Cardiac muscle cell (in vitro differentiated cells and primary cell): ENCODE measurements at regions not wholly inside any gene's neighbourhood (a gene's known extent, or its start where the extent isn't known, plus 50 kb on each side); places are given as distances from the start of the nearest gene placed in this dataset.
A peak's percentile ranks its signal among the peaks of the same experiment; 100 is the strongest.

Source experiments
- DNase-seq, 2 donors: peaks; one replicate each; pipeline versions ENCODE4 v3.0.0 to v3.0.0-alpha.2; 2010 to 2017; ENCODE audit warnings: low read depth in 1 of 2, low spot score in 1 of 2
- H3K27ac ChIP-seq: fragments of 200-600 bp; sonication (generic); 2 replicates; pipeline ENCODE4 v1.5.1; 2016
- H3K27me3 ChIP-seq: fragments of 200-600 bp; sonication (generic); 2 replicates; pipeline ENCODE4 v1.6.0; 2016; ENCODE audit warnings: control low read depth
- H3K36me3 ChIP-seq: fragments of 200-600 bp; sonication (generic); 2 replicates; pipeline ENCODE4 v1.5.1; 2016; ENCODE audit warnings: control low read depth
- H3K4me1 ChIP-seq: fragments of 200-600 bp; sonication (generic); 2 replicates; pipeline ENCODE4 v1.8.1; 2017; ENCODE audit warnings: low read depth, mild to moderate bottlenecking, mixed run types
- H3K4me3 ChIP-seq: fragments of 200-600 bp; sonication (generic); 2 replicates; pipeline ENCODE4 v1.5.1; 2016; ENCODE audit warnings: mild to moderate bottlenecking
- H3K9me3 ChIP-seq: fragments of 200-600 bp; sonication (generic); 2 replicates; pipeline ENCODE4 v1.5.1; 2017; ENCODE audit warnings: low read depth, mild to moderate bottlenecking, control low read depth
- TF ChIP-seq, protein P1 (sequence below): IDR thresholded peaks from 2 replicates; pipeline ENCODE4 v1.5.1; 2012; ENCODE audit warnings: low read depth, mild to moderate bottlenecking, low read length

DNA sequence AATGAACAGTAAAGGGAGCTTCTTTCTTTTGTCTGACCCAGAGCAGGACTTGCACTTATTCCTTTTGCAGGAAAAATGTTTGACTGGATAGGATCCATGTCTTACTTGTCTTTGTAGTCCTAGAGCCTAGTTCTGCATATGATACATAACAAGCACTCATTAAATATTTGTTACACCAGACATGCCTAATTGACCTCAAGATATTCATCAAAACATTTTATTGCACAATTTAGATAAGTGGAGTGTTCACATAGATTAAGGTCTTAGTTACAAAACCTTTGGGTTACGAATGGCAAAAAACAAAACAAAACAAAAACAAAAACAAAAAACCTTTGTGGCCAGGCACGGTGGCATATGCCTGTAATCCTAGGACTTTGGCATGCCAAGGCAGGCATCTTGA lies 735.8 kb upstream of the NRSN1 start:
- H3K27me3 ChIP-seq: no peaks in the 10 kb centered on the region
- no peak overlapping the region for H3K27ac ChIP-seq
- H3K4me1 ChIP-seq: no peaks in the 10 kb centered on the region
- TF ChIP-seq, protein P1, sequence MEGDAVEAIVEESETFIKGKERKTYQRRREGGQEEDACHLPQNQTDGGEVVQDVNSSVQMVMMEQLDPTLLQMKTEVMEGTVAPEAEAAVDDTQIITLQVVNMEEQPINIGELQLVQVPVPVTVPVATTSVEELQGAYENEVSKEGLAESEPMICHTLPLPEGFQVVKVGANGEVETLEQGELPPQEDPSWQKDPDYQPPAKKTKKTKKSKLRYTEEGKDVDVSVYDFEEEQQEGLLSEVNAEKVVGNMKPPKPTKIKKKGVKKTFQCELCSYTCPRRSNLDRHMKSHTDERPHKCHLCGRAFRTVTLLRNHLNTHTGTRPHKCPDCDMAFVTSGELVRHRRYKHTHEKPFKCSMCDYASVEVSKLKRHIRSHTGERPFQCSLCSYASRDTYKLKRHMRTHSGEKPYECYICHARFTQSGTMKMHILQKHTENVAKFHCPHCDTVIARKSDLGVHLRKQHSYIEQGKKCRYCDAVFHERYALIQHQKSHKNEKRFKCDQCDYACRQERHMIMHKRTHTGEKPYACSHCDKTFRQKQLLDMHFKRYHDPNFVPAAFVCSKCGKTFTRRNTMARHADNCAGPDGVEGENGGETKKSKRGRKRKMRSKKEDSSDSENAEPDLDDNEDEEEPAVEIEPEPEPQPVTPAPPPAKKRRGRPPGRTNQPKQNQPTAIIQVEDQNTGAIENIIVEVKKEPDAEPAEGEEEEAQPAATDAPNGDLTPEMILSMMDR: no peak
- H3K9me3 ChIP-seq: no peaks in the 10 kb centered on the region
- no peak for DNase-seq
- no peaks in the 10 kb centered on the region for H3K36me3 ChIP-seq
- no peak overlapping the region for H3K4me3 ChIP-seq

DNA sequence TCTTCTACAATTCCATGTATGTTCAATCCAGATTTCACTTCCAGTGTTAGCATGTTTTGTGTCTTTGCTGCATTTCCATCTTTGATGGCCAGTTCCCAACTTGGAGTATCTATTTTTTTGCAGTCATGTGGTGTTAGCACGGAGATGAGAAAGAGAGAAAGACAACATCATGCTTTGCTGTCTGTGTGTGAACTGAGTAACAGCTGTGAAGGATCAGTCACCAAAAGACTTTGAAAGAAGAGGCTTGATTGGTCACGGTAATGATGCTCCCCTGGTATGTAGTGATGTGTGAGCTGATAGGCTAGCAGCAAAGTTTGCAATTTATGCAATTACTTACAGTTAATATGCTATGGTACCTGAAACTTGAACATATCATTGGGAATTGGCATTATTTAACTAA lies 731.3 kb upstream of the NRSN1 start:
- no peaks in the 10 kb centered on the region for H3K36me3 ChIP-seq
- H3K27ac ChIP-seq: no peak overlapping the region
- no peaks in the 10 kb centered on the region for H3K4me1 ChIP-seq
- TF ChIP-seq, protein P1: no peak
- peak in 1 of 2 donors; percentile 1 for DNase-seq
- no peak overlapping the region for H3K4me3 ChIP-seq
- no peaks in the 10 kb centered on the region for H3K9me3 ChIP-seq
- no peaks in the 10 kb centered on the region for H3K27me3 ChIP-seq

- H3K4me3 ChIP-seq: no peak overlapping the region
- no peaks in the 10 kb centered on the region for H3K27me3 ChIP-seq
- TF ChIP-seq, protein P1: no peak
- no peaks in the 10 kb centered on the region for H3K9me3 ChIP-seq
- no peak for DNase-seq
- no peak overlapping the region for H3K27ac ChIP-seq
- no peaks in the 10 kb centered on the region for H3K36me3 ChIP-seq
- H3K4me1 ChIP-seq: no peaks in the 10 kb centered on the region
Observed at GRCh38 chr6:23395381-23395780, 730.6 kb upstream of the NRSN1 start.

DNA sequence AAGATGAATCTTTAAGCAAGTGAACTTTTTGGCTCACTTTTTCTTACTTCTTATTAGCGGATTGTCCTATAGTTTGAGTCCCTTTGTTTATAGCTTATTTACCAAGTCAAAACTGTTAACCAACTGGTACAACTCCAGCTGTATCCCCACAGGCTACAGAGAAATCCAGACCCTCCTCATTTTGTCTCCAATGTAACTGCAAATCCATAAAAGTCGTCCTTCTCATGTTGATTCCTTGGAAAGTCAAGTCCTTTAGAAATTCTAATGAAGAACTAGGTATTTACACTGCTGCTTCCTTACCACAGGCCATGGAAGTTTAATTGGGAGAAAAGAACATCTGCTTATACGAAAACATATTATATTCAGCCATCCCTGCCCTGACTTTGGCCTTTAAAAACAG lies 729.1 kb upstream of the NRSN1 start:
- Histone ChIP-seq H3K36me3 (no peaks in the 10 kb centered on the region), H3K4me1 (no peaks in the 10 kb centered on the region), H3K27ac (no peak overlapping the region), H3K27me3 (no peaks in the 10 kb centered on the region), H3K4me3 (no peak overlapping the region), H3K9me3 (no peaks in the 10 kb centered on the region)
- no peak for DNase-seq
- TF ChIP-seq, protein P1: no peak

DNA sequence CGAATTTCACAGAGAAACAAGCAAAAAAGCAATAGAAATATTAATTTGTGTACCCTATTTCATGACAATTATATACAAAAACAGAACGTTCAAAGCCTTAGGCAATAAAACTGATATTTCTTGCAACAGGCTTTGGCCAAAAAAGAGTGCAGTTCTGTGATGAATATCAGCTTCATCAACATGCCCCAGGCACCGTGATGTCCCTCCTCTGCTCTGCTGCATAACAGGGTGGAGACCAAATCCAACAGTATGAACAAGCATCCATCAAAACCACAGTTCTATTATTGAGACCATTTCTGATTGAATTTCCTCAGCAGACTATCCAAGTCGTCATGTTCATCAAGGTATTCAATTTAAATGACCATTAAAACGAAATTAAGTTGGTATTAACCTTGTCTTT lies 722.6 kb upstream of the NRSN1 start:
- H3K4me1 ChIP-seq: no peaks in the 10 kb centered on the region

More for the DNA sequence above, 722.6 kb upstream of the NRSN1 start:
- TF ChIP-seq, protein P1: no peak
- no peaks in the 10 kb centered on the region for H3K27me3 ChIP-seq
- DNase-seq: no peak
- H3K36me3 ChIP-seq: no peaks in the 10 kb centered on the region
- no peak overlapping the region for H3K4me3 ChIP-seq
- no peak overlapping the region for H3K27ac ChIP-seq
- H3K9me3 ChIP-seq: no peaks in the 10 kb centered on the region
